K562 (cell line): ENCODE measurements at regions not wholly inside any gene's neighbourhood (a gene's known extent, or its start where the extent isn't known, plus 50 kb on each side); places are given as distances from the start of the nearest gene placed in this dataset.

ENCODE experiments used
- ATAC-seq: fragments of 200-7000 bp; cut with Tn5 transposase; 3 replicates; pipeline ENCODE4 v1.9.1; 2020; ENCODE audit warnings: moderate library complexity
- BruUV-seq: library from RNA; stranded (reverse); fragments of 400-500 nt; replicated peaks from 2 replicates; lab custom pipeline; 2021; lab: Mats Ljungman, UMichigan
- CTCF ChIA-PET: fragments of 300-600 bp; formaldehyde crosslinking; extraction: SDS; loops from one replicate; lab custom pipeline; 2021; ENCODE audit warnings: low intra/inter-chr PET ratio; lab: Yijun Ruan, JAX
- POLR2A ChIA-PET: fragments of 300-600, 350-650 bp; sonication (Branson Sonifier 250); formaldehyde crosslinking; extraction: SDS; loops from one replicate; lab custom pipeline; 2021; ENCODE audit warnings: antibody characterized with exemption, inconsistent platforms; lab: Yijun Ruan, JAX
- DNase-seq, 4 experiments: peaks; one replicate each; pipeline versions ENCODE4 v3.0.0 to v3.0.0-alpha.2; 2011 to 2018; ENCODE audit warnings: low spot score in 3 of 4, mixed read lengths in 3 of 4; ENCODE audit errors: extremely low read depth in 1 of 4
- FAIRE-seq: peaks from 2 replicates; lab custom pipeline; 2011; peaks lifted over from hg19 to GRCh38; lab: Jason Lieb, UNC
- H2AFZ ChIP-seq: 2 replicates; pipeline ENCODE4 v1.6.0; 2011; ENCODE audit warnings: low read depth, low read length, control low read depth, inconsistent platforms
- H3K27ac ChIP-seq: fragments of 200-600 bp; 3 replicates; pipeline ENCODE4 v1.8.0; 2011; ENCODE audit warnings: low read depth, mild to moderate bottlenecking, control low read depth, inconsistent platforms, low read length, moderate library complexity, mixed read lengths; ENCODE audit errors: extremely low read depth
- H3K27me3 ChIP-seq, 2 experiments: fragments of 300-600 bp in 1 of 2; 2 replicates in 1 of 2; 3 replicates in 1 of 2; pipeline versions ENCODE4 v1.6.0 to v1.8.0; 2011; ENCODE audit warnings: inconsistent platforms in 2 of 2, low read length in 2 of 2, mild to moderate bottlenecking in 1 of 2, mixed read lengths in 1 of 2, moderate library complexity in 1 of 2; ENCODE audit not compliant: control insufficient read depth in 2 of 2, insufficient read depth in 2 of 2
- H3K36me3 ChIP-seq: fragments of 300-600 bp; 3 replicates; pipeline ENCODE4 v1.8.0; 2011; ENCODE audit warnings: mild to moderate bottlenecking, low read length, inconsistent platforms; ENCODE audit not compliant: control insufficient read depth, insufficient read depth
- H3K4me1 ChIP-seq, 2 experiments: fragments of 200-600 bp in 1 of 2; replicated peaks in 1 of 2; 2 replicates in 1 of 2; 3 replicates in 1 of 2; pipeline versions ENCODE4 v1.5.1 to v1.8.0; 2011; ENCODE audit warnings: inconsistent platforms in 2 of 2, low read length in 2 of 2, mild to moderate bottlenecking in 1 of 2, mixed read lengths in 1 of 2, moderate library complexity in 1 of 2; ENCODE audit not compliant: control insufficient read depth in 2 of 2, insufficient read depth in 2 of 2
- H3K4me2 ChIP-seq: 2 replicates; pipeline ENCODE4 v1.6.1; 2011; ENCODE audit warnings: low read length, control low read depth, inconsistent platforms, mixed read lengths; ENCODE audit not compliant: insufficient read depth
- H3K4me3 ChIP-seq: fragments of 200-600 bp; sonication (generic), shearing (Covaris generic); 2 replicates; pipeline ENCODE4 v1.5.1; 2016; ENCODE audit warnings: control low read depth, inconsistent platforms
- H3K79me2 ChIP-seq: fragments of 200-600 bp; 3 replicates; pipeline ENCODE4 v1.8.0; 2011; ENCODE audit warnings: low read length, inconsistent platforms; ENCODE audit not compliant: control insufficient read depth, insufficient read depth
- H3K9ac ChIP-seq, 2 experiments: 2 replicates each; pipeline versions ENCODE4 v1.6.0 to v1.6.1; 2011; ENCODE audit warnings: low read depth in 2 of 2, low read length in 2 of 2, control low read depth in 1 of 2, inconsistent platforms in 1 of 2, mild to moderate bottlenecking in 1 of 2, mixed read lengths in 1 of 2; ENCODE audit not compliant: insufficient read depth in 1 of 2
- H3K9me1 ChIP-seq: one replicate; pipeline ENCODE4 v1.6.0; 2011; ENCODE audit warnings: inconsistent platforms, mild to moderate bottlenecking, low read length, moderate library complexity; ENCODE audit not compliant: control insufficient read depth, insufficient read depth
- H3K9me3 ChIP-seq: replicated peaks from 2 replicates; pipeline ENCODE4 v1.5.1; 2011; ENCODE audit warnings: low read depth, low read length, inconsistent platforms; ENCODE audit not compliant: control insufficient read depth, insufficient read depth
- H4K20me1 ChIP-seq: replicated peaks from 2 replicates; pipeline ENCODE4 v1.6.1; 2011; ENCODE audit warnings: low read length, inconsistent platforms, mixed read lengths; ENCODE audit not compliant: control insufficient read depth, insufficient read depth
- AFF4 ChIP-seq: sonication (generic); formaldehyde crosslinking; IDR thresholded peaks from 2 replicates; pipeline ENCODE4 v1.8.0; 2023; ENCODE audit warnings: mild to moderate bottlenecking, missing genetic modification reagents
- BHLHE40 ChIP-seq: IDR thresholded peaks from 2 replicates; pipeline ENCODE4 v1.6.1; 2011; ENCODE audit warnings: low read length, improper control_type of control experiment
- FOXA3 ChIP-seq, 2 experiments: fragments of 450-650 bp in 1 of 2; sonication (generic) in 1 of 2; formaldehyde crosslinking; IDR thresholded peaks in 1 of 2; conservative IDR thresholded peaks in 1 of 2; 2 replicates each; pipeline versions ENCODE4 v1.4.0 to v1.8.0; 2020 to 2022; ENCODE audit warnings: mild to moderate bottlenecking in 2 of 2, missing genetic modification reagents in 1 of 2
- HINFP ChIP-seq: fragments of 450-650 bp; conservative IDR thresholded peaks from 2 replicates; pipeline ENCODE4 v1.6.1; 2016; ENCODE audit warnings: missing genetic modification characterization, low read depth, mild to moderate bottlenecking, control low read depth, missing compliant biosample characterization
- KLF1 ChIP-seq: fragments of 450-650 bp; IDR thresholded peaks from 2 replicates; pipeline ENCODE4 v1.6.1; 2016; ENCODE audit warnings: missing genetic modification characterization, missing compliant biosample characterization
- RBM15 ChIP-seq: fragments of 200-400 bp; formaldehyde crosslinking; IDR thresholded peaks from 2 replicates; pipeline ENCODE4 v1.6.1; 2018; ENCODE audit warnings: mild to moderate bottlenecking, low read length, moderate library complexity; ENCODE audit not compliant: insufficient read depth
- RBM17 ChIP-seq: fragments of 200-400 bp; formaldehyde crosslinking; IDR thresholded peaks from 2 replicates; pipeline ENCODE4 v1.6.1; 2017; ENCODE audit warnings: low read depth, mild to moderate bottlenecking, low read length, borderline replicate concordance
- WGBS: fragments of 100-300 bp; shearing (Covaris generic); methylation state at CpG from one replicate; pipeline ENCODE4 v1.1.6; 2016; ENCODE audit warnings: low coverage, mixed read lengths; ENCODE audit not compliant: insufficient coverage; ENCODE audit errors: missing lambda C conversion rate; 5-methylcytosine and 5-hydroxymethylcytosine counted together
- in situ Hi-C: fragments of 300-500 bp; cut with MboI; formaldehyde crosslinking; loops from 4 replicates; pipeline ENCODE4 v1.15.0; 2018; ENCODE audit warnings: inconsistent platforms, mixed read lengths
- intact Hi-C: fragments of 100-400 bp; cut with micrococcal nuclease; formaldehyde crosslinking; loops from 2 replicates; pipeline ENCODE4 v1.14.2; 2022
- TF ChIP-seq, protein P1 (sequence below): sonication (generic); formaldehyde crosslinking; IDR thresholded peaks from 2 replicates; pipeline ENCODE4 v1.9.0; 2022; ENCODE audit warnings: mild to moderate bottlenecking, missing genetic modification reagents
- TF ChIP-seq, protein P2 (sequence below): sonication (generic); formaldehyde crosslinking; IDR thresholded peaks from 2 replicates; pipeline ENCODE4 v1.8.1; 2023; ENCODE audit warnings: mild to moderate bottlenecking, missing genetic modification reagents
- TF ChIP-seq, protein P3 (sequence below): IDR thresholded peaks from 3 replicates; pipeline ENCODE4 v1.6.1; 2011; ENCODE audit warnings: borderline replicate concordance, mild to moderate bottlenecking, moderate library complexity; ENCODE audit not compliant: insufficient read length; ENCODE audit errors: extremely low read depth

GRCh38 chr4:181962321-181962720 is 280.9 kb upstream of the TENM3 start:
- no peaks in the 10 kb centered on the region for H3K27me3 ChIP-seq
- ATAC-seq (no peak), DNase-seq (no peak), FAIRE-seq (no peak)
- no peaks in the 10 kb centered on the region for H3K9me1 ChIP-seq
- no peaks in the 10 kb centered on the region for H4K20me1 ChIP-seq
- no peak overlapping the region for H2AFZ ChIP-seq
- H3K9me3 ChIP-seq, result no peaks in the 10 kb centered on the region; the same call in 1 of the 2 replicates
- WGBS, result 0% methylated on average over 4 of the region's 4 CpGs
- POLR2A ChIA-PET, result no interaction called here
- in situ Hi-C loops, result no loop called here
- no peak overlapping the region for H3K4me3 ChIP-seq
- no peaks in the 10 kb centered on the region for H3K4me1 ChIP-seq
- H3K27ac ChIP-seq, result no peak overlapping the region
- intact Hi-C loops, result no loop called here
- BruUV-seq, result no TSS peak
- CTCF ChIA-PET, result no interaction called here
- H3K36me3 ChIP-seq, result no peaks in the 10 kb centered on the region
- no peak overlapping the region for H3K9ac ChIP-seq
- no peaks in the 10 kb centered on the region for H3K79me2 ChIP-seq
- H3K4me2 ChIP-seq, result no peak overlapping the region
- TF ChIP-seq, protein P1, sequence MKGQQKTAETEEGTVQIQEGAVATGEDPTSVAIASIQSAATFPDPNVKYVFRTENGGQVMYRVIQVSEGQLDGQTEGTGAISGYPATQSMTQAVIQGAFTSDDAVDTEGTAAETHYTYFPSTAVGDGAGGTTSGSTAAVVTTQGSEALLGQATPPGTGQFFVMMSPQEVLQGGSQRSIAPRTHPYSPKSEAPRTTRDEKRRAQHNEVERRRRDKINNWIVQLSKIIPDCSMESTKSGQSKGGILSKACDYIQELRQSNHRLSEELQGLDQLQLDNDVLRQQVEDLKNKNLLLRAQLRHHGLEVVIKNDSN (CRISPR knock-in tag), result no peak
- TF ChIP-seq HINFP (tag) (no peak), BHLHE40 (no peak), RBM15 (no peak), FOXA3 (CRISPR knock-in tag; conservative IDR thresholded peaks at IDR 0.05 in 1 of 2, IDR thresholded peaks at IDR 0.05 in 1 of 2) (no peak), RBM17 (no peak), KLF1 (no peak), AFF4 (CRISPR knock-in tag) (no peak)
- TF ChIP-seq, protein P2, sequence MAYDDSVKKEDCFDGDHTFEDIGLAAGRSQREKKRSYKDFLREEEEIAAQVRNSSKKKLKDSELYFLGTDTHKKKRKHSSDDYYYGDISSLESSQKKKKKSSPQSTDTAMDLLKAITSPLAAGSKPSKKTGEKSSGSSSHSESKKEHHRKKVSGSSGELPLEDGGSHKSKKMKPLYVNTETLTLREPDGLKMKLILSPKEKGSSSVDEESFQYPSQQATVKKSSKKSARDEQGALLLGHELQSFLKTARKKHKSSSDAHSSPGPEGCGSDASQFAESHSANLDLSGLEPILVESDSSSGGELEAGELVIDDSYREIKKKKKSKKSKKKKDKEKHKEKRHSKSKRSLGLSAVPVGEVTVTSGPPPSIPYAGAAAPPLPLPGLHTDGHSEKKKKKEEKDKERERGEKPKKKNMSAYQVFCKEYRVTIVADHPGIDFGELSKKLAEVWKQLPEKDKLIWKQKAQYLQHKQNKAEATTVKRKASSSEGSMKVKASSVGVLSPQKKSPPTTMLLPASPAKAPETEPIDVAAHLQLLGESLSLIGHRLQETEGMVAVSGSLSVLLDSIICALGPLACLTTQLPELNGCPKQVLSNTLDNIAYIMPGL (CRISPR knock-in tag), result no peak
- TF ChIP-seq, protein P3, sequence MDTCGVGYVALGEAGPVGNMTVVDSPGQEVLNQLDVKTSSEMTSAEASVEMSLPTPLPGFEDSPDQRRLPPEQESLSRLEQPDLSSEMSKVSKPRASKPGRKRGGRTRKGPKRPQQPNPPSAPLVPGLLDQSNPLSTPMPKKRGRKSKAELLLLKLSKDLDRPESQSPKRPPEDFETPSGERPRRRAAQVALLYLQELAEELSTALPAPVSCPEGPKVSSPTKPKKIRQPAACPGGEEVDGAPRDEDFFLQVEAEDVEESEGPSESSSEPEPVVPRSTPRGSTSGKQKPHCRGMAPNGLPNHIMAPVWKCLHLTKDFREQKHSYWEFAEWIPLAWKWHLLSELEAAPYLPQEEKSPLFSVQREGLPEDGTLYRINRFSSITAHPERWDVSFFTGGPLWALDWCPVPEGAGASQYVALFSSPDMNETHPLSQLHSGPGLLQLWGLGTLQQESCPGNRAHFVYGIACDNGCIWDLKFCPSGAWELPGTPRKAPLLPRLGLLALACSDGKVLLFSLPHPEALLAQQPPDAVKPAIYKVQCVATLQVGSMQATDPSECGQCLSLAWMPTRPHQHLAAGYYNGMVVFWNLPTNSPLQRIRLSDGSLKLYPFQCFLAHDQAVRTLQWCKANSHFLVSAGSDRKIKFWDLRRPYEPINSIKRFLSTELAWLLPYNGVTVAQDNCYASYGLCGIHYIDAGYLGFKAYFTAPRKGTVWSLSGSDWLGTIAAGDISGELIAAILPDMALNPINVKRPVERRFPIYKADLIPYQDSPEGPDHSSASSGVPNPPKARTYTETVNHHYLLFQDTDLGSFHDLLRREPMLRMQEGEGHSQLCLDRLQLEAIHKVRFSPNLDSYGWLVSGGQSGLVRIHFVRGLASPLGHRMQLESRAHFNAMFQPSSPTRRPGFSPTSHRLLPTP, result no peak
